Skeletal muscle satellite cell (primary cell): ENCODE measurements at regions not wholly inside any gene's neighbourhood (a gene's known extent, or its start where the extent isn't known, plus 50 kb on each side); places are given as distances from the start of the nearest gene placed in this dataset.

Source experiments
- H3K27me3 ChIP-seq: 2 replicates; pipeline ENCODE4 v1.7.0; 2013; ENCODE audit warnings: low read length; ENCODE audit not compliant: control insufficient read depth, insufficient read depth
- H3K36me3 ChIP-seq: 2 replicates; pipeline ENCODE4 v1.7.0; 2013; ENCODE audit warnings: mild to moderate bottlenecking, control low read depth, low read length; ENCODE audit not compliant: insufficient read depth
- H3K4me1 ChIP-seq: 2 replicates; pipeline ENCODE4 v1.7.0; 2013; ENCODE audit warnings: low read length; ENCODE audit not compliant: control insufficient read depth, insufficient read depth
- H3K4me2 ChIP-seq: 2 replicates; pipeline ENCODE4 v1.7.0; 2013; ENCODE audit warnings: mild to moderate bottlenecking, low read length
- H3K4me3 ChIP-seq: 2 replicates; pipeline ENCODE4 v1.7.0; 2013; ENCODE audit warnings: low read length
- H3K9ac ChIP-seq: 2 replicates; pipeline ENCODE4 v1.7.0; 2013; ENCODE audit warnings: mild to moderate bottlenecking, low read depth, low read length, moderate library complexity
- H3K9me3 ChIP-seq: replicated peaks from 2 replicates; pipeline ENCODE4 v1.7.0; 2013; ENCODE audit warnings: mild to moderate bottlenecking, control low read depth, low read length

DNA sequence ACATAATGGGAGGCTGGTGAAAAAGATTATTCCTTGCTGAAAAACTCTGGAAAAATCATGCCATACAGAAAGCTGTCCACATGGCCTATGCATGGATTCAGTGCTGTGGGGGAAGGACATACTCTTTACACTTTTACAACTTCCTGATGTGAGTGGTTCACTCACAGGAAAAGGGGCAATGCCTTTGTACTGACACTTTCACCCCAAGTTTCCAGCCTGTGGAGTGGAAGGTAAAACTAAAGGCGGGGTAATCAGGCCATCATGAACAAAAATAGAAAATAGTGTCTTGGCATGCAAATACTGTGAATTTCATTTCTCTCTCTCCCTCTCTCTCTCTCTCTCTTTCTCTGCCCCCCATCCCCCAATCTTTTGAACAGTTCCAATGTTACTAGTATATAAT lies 281.8 kb downstream of the ETS1 start:
- no peaks in the 10 kb centered on the region for H3K4me1 ChIP-seq
- H3K9me3 ChIP-seq = no peaks in the 10 kb centered on the region
- H3K4me2 ChIP-seq = no peak overlapping the region

DNA sequence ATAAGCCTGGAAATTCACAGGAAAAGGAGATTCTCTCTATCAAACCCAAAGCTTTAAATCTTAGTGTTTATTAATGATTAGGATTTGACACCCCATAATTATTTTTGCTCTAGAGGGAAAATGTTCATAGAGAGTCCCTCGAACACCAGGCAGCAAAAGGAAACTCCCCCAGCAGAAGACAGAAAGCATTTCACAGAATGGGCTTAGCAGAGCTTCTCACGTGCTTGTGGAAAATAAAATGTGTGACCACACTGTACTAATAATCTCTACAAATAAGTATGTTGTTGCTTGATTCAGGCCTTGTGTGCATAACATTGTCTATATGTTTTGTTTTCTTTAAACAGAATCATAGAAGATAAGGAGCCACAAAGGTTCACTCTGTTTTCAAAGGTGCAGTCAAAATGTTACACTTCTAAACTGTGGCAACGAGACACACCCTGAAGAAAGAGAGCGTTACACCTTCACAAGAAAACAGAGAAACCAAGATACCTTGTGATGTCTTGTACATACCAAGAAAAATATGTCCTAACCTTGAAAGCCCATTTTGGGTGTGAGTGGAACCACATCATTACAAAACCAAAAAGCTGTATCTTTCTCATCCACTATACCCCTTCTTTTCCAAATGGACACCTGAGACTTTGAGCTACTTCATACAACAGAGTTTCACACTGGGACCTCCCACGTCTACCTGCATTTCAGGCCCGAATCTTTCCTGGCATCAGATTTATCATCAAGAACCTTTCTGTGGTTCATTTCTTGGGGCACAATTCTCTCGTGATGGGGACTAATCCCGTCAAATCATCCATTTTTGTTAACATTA lies 282.5 kb downstream of the ETS1 start:
- H3K9ac ChIP-seq = no peak overlapping the region
- no peaks in the 10 kb centered on the region for H3K9me3 ChIP-seq

More for the DNA sequence above, 281.8 kb downstream of the ETS1 start:
- H3K36me3 ChIP-seq = no peaks in the 10 kb centered on the region
- no peak overlapping the region for H3K4me3 ChIP-seq
- H3K9ac ChIP-seq = no peak overlapping the region
- no peaks in the 10 kb centered on the region for H3K27me3 ChIP-seq

DNA sequence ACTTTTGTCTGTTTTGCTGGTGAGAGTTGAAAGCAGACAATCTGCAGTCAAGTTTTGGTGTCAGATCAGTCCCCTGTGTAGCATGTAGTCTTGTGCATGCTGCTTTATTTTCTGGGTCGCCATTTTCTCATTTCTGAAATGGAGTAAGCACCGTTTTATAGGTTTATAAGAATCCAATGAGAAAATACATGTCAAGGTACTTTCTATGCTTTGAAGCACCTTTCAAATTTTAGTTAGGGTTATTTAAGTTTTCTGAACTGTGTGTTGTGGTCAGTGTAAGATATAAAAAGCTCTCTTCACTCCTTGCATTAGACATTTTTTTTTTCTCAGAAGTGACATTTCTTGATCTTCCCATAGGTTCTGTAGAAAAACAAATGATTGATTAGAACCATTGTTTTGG lies 283.2 kb downstream of the ETS1 start:
- Histone ChIP-seq H3K4me2 (no peak overlapping the region), H3K27me3 (no peaks in the 10 kb centered on the region), H3K9ac (no peak overlapping the region), H3K9me3 (no peaks in the 10 kb centered on the region), H3K4me3 (no peak overlapping the region), H3K36me3 (no peaks in the 10 kb centered on the region), H3K4me1 (no peaks in the 10 kb centered on the region)

More for the DNA sequence above, 282.5 kb downstream of the ETS1 start:
- H3K4me3 ChIP-seq = no peak overlapping the region
- H3K4me1 ChIP-seq = no peaks in the 10 kb centered on the region
- no peaks in the 10 kb centered on the region for H3K27me3 ChIP-seq
- H3K4me2 ChIP-seq = no peak overlapping the region
- H3K36me3 ChIP-seq = no peaks in the 10 kb centered on the region

GRCh38 chr11:128303383-128303782 lies 284.0 kb downstream of the ETS1 start:
- no peaks in the 10 kb centered on the region for H3K4me1 ChIP-seq
- no peaks in the 10 kb centered on the region for H3K36me3 ChIP-seq
- no peak overlapping the region for H3K9ac ChIP-seq
- H3K27me3 ChIP-seq = no peaks in the 10 kb centered on the region
- no peak overlapping the region for H3K4me2 ChIP-seq
- no peaks in the 10 kb centered on the region for H3K9me3 ChIP-seq
- H3K4me3 ChIP-seq = no peak overlapping the region

GRCh38 chr11:128302425-128303186 lies 284.8 kb downstream of the ETS1 start:
- Histone ChIP-seq H3K4me2 (no peak overlapping the region), H3K36me3 (no peaks in the 10 kb centered on the region), H3K4me3 (no peak overlapping the region), H3K27me3 (no peaks in the 10 kb centered on the region), H3K4me1 (no peaks in the 10 kb centered on the region), H3K9ac (no peak overlapping the region), H3K9me3 (no peaks in the 10 kb centered on the region)

- H3K4me1 ChIP-seq = no peaks in the 10 kb centered on the region
- no peaks in the 10 kb centered on the region for H3K9me3 ChIP-seq
- H3K36me3 ChIP-seq = no peaks in the 10 kb centered on the region
- no peak overlapping the region for H3K9ac ChIP-seq
- no peak overlapping the region for H3K4me3 ChIP-seq
- no peaks in the 10 kb centered on the region for H3K27me3 ChIP-seq
- H3K4me2 ChIP-seq = no peak overlapping the region
Measured at GRCh38 chr11:128301756-128302155, 285.6 kb downstream of the ETS1 start.

DNA sequence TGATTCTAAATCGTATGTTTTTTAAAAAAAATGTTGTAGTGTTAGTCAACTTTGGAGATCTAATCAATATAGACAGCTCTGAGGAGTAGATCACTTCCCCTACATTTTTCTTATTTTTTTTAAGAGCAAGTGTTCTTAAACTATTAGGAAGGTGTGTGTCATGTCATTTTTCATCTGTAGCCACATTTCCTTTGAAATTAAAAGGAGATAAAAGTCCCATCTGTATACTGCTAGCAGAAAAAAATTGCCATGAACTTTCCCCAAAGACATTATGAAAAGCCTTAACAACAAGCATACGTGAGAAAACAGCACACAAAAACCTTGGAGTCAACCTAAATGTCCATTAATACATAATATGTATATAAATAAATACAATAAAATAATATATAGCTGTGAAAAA lies 286.6 kb downstream of the ETS1 start:
- H3K36me3 ChIP-seq = no peaks in the 10 kb centered on the region
- H3K4me2 ChIP-seq = no peak overlapping the region
- H3K4me3 ChIP-seq = no peak overlapping the region
- H3K27me3 ChIP-seq = no peaks in the 10 kb centered on the region
- no peaks in the 10 kb centered on the region for H3K9me3 ChIP-seq
- H3K4me1 ChIP-seq = no peaks in the 10 kb centered on the region
- no peak overlapping the region for H3K9ac ChIP-seq

GRCh38 chr11:128299132-128299726 lies 288.1 kb downstream of the ETS1 start:
- no peaks in the 10 kb centered on the region for H3K27me3 ChIP-seq
- H3K9me3 ChIP-seq = no peaks in the 10 kb centered on the region
- no peaks in the 10 kb centered on the region for H3K36me3 ChIP-seq
- peaks cover 8% of the 10 kb centered on the region for H3K4me1 ChIP-seq
- H3K9ac ChIP-seq = no peak overlapping the region
- H3K4me2 ChIP-seq = no peak overlapping the region
- H3K4me3 ChIP-seq = no peak overlapping the region

GRCh38 chr11:128298271-128298670 lies 289.1 kb downstream of the ETS1 start:
- peaks cover 13% of the 10 kb centered on the region for H3K4me1 ChIP-seq

DNA sequence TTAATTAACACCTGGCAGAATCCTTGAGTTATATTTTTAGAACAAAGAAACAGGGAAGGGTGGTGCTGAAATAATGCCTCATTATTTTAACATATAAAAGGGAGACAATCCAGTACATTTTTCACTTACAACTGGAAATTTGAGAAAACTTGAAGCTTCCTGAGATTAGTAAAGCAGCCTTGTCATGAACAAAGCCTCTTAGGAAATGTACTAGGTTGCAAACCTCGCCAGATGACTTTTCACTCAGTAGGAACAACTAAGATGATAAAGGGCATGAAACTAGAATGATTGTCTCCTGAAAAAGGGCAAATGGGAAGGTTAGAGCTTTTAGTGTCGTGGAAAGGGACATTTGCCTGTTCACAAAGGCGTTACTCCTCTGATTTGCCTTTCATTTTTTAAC lies 289.6 kb downstream of the ETS1 start:
- Histone ChIP-seq H3K9me3 (no peaks in the 10 kb centered on the region), H3K27me3 (no peaks in the 10 kb centered on the region), H3K36me3 (no peaks in the 10 kb centered on the region), H3K4me1 (peaks cover 13% of the 10 kb centered on the region), H3K4me3 (no peak overlapping the region), H3K4me2 (no peak overlapping the region), H3K9ac (no peak overlapping the region)

More at GRCh38 chr11:128298271-128298670, 289.1 kb downstream of the ETS1 start:
- H3K9me3 ChIP-seq = no peaks in the 10 kb centered on the region
- no peak overlapping the region for H3K4me3 ChIP-seq
- H3K36me3 ChIP-seq = no peaks in the 10 kb centered on the region
- no peak overlapping the region for H3K9ac ChIP-seq
- no peaks in the 10 kb centered on the region for H3K27me3 ChIP-seq
- H3K4me2 ChIP-seq = no peak overlapping the region

GRCh38 chr11:128297091-128297651 lies 290.2 kb downstream of the ETS1 start:
- Histone ChIP-seq H3K4me3 (no peak overlapping the region), H3K36me3 (no peaks in the 10 kb centered on the region), H3K9me3 (no peaks in the 10 kb centered on the region), H3K9ac (no peak overlapping the region), H3K4me1 (peaks cover 13% of the 10 kb centered on the region), H3K4me2 (no peak overlapping the region), H3K27me3 (no peaks in the 10 kb centered on the region)
